HL-60/S4 (cell line): ENCODE measurements at regions not wholly inside any gene's neighbourhood (a gene's known extent, or its start where the extent isn't known, plus 50 kb on each side); places are given as distances from the start of the nearest gene placed in this dataset.
"Not testable (repeated sequence)": the region's sequence is repeated elsewhere in the genome, so short reads cannot be mapped to it uniquely, and the experiment has no call there.

Experiments
- in situ Hi-C: fragments of 300-500 bp; cut with MboI; formaldehyde crosslinking; loops from 2 replicates; pipeline ENCODE4 v1.14.3; 2022; ENCODE audit warnings: low sequenced_read_pairs

DNA sequence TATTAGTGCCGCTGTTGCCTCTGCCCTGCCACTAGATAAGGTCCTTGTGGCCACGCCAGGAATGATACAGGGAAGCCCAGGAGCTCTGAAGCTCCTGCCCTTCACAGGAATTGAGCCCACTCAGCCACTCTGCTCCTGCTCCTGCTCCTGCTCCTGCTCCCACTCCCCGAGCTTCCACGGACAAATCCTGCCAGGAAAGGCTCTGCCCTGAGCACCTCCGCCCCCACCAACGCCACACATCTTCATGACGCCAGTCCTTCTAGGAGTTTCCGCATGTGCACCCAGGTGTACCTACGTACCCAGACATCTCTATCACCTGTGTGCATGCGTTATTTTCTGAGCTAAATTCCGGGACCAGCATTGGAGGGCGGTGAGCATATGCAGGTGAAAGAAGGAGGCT lies 369.1 kb downstream of the C16orf95 start:
- in situ Hi-C loops = no loop called here

DNA sequence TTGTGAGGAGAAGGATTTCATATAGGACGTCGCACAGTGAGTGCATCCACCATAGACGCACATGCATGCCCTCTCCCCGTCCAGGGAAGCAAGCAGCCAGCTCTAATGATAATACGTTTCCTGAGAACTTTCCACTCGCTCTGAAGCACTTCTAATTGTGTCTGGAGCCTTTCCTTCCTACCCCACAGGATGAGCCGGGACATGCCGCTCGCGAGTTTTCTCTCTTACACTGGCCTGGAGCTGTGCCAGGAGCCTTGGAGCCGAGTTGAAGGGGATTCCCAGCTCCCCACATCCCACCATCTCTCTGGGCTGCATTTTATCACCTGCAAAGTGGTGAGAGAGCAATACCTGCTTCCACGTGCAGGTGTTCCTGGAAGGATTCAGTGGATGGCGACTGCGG lies 368.1 kb downstream of the C16orf95 start:
- in situ Hi-C loops = no loop called here

DNA sequence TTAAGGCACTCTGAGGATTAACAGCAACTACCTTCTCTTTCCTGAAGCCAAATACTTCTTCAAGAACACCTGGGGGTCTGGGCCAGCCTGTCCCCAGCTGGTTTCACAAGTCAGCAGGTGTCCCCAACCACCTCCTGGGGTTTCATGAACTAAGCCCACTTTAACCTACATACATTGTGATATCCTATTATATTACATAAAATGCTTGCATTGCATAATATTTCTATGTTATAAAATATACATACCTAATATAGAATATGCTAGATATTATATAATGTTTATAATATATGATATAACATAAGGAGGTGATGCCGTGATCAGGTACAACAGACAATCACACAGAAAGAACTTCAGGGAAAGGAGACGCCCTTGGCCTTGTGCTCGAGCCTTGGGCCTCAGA lies 367.6 kb downstream of the C16orf95 start:
- in situ Hi-C loops = no loop called here

DNA sequence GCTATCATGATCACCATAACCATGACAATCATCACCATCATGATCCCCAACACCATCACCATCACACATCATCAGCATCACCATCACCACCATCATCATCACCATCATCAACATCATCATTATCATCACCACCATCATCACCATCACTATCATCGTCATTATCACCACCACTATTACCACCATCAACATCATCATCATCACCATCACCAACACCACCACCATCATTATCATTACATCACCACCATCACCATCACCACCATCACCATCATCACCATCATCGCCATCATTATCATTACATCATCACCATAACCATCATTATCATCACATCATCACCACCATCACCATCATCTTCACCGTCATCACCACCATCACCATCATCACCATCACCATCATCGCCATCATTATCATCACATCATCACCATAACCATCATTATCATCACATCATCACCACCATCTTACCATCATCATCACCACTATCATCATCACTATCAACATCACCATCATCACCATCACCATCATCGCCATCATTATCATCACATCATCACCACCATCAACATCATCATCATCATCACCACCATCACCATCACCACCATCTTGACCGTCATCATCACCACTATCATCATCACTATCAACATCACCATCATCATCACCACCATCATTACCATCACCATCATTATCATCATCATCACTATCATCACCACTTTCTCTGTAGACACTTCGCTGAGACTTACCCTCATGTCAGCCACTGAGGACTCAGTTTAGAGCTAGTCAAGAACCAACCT lies 366.0 kb downstream of the C16orf95 start:
- in situ Hi-C loops = no loop called here

DNA sequence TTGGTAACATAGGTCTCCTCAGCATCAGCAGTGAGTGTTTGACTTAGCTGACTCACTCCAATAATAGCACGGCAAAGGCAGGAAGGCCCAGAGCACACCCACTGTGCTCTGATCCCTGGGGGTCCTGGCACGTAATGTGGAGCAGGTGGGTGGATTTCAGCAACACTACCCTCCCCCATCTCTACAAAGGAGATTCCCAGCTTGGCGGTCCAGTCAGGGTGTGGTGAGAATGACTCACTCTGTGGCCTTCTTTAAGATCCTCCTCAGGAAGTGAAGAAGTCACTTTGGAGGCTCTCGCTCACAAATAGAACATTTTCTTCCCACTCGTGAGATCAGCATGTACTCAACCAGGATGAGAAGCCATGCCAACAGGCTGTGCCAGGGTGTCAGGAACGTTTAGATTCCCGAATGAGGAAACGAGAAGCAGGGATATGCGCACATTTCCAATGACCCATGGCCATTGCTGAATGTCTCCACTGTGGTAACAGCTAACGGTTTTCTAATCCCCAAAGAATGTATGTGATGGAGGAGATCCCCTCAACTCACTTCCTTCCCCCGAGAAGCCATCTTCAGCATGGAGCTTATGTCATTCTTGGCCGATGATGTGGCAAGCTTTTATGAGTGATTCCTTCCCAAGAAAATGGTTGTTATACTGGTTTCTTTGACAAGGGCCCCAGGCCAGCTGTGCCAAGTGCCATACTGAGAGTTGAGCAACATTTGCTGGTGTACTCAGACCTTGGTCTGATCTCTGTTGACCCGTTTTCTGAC lies 365.2 kb downstream of the C16orf95 start:
- in situ Hi-C loops = no loop called here

DNA sequence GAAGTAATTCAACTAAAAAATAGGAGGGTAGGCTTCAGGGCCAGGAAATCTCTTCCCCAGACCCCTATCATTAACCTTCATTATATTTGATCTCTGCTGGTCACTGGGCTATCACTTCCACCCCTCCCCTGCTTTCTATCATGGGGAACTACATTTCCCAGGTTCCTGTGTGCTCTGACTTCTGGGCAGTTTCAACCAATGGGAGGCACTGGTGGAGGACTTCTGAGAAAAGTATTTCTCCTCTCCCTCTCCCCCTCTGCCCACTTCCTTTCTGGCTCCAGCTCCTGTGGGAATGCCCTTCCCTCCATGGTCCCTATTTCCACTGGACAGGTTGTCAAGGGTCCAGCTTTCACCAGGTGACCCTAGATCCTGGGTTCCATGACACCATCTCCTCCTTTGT lies 364.4 kb downstream of the C16orf95 start:
- in situ Hi-C loops = no loop called here

DNA sequence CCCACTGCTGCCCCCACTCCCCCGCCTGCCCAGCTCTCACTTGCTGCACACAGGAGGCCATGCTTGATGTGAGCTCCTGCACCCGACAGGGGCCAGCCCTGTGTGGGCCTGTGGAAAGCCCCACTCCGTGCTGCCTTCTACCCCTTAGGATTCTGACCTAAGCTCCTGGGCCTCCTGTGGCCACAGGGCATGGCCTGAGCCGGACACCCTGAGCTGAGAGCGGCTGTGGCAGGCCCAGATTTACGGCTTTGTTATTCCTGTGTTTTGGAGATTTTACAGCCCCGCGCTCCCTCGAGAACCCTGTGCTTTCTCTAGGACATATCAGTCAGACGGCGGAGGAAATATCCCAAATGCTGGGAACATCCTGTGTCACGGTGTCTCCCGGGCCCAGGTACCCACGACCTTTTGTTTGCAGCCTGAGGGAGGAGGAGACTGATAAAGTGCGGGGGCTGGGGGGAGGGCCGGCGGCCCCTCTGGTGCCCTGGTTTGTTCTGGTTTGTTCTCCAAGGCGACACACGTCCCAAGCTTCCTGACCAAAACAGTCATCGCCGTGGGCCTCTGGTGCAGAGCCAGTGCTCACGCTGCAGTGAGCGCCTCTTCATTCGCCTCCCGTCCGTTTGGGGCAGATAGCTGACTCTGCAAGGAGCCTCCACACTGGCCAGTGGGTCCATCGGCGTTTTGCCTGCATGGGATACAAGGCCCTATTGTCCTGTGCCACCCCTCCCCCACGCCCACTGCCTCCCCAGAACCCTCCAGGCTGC lies 363.4 kb downstream of the C16orf95 start:
- in situ Hi-C loops = no loop called here

DNA sequence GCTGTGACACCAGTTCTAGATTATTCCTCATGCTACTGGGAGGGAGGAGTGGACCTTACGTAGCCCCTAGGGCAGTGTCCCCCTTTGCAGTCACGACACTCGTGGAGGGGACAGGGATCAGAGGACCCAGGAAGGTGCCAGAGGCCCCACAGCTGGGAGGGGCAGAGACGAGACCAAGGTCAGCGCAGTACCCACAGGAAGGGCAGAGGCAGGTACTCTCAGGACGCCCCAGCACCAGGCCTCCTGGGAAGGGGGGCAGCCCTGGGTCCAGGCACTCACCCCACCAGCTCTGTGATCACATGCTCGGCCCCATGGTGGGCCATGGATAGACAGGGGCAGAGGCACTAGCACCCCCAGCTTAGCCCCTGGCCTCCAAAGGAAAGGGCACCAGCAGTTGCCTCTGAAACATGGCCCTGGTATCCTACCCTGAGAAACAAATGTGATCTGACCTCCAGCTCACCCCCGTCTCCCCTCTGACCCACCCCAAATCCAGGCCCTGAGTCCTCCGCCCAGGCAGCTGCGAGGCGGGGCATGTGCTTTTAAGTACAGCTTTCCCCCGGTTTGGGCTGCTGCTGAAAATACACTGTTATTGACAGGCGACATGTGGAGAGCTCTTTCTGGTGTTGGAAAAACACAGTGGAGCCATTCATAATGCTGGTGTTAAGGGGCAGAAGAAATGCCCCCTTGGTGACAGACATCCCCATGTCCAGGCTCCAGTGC lies 361.9 kb downstream of the C16orf95 start:
- in situ Hi-C loops = no loop called here

DNA sequence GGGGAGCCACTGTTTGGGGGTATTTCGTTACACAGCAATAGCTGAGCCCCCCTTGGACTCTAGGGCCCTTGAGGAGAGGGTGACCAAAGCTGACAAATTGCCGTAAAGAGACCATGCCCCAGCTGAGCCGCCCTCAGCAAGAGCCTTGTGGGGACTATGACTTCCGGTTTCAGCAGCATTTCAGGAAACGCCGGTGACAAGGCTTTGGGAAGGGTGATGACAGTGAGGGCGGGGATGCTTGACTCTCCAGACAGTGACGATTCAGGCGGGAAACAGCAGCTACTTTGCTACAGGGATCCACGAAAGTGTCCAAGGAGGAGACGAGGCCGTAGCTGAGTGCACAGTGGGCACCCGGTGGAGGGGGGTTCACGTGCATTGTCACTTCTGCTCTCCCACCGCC lies 360.8 kb downstream of the C16orf95 start:
- in situ Hi-C loops = no loop called here

DNA sequence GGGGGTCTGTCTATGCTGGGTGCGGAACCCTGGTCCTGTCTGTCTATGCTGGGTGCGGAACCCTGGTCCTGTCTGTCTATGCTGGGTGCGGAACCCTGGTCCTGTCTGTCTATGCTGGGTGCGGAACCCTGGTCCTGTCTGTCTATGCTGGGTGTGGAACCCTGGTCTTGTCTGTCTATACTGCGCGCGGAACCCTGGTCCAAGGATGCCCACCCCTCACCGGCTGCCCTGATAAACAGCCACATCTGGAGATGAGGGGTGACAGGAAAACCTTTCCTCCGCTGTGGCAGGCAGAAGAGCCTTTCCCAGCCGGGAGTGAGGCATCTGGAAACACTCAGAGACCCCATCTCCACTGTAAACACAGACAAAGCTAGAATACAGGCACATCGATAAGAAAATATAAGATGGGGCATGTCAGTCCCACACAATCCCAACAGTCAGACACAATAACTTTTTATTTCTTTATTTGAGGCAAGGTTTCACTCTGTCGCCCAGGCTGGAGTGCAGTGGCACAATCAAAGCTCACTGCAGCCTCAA lies 359.5 kb downstream of the C16orf95 start:
- in situ Hi-C loops = not testable (repeated sequence)

DNA sequence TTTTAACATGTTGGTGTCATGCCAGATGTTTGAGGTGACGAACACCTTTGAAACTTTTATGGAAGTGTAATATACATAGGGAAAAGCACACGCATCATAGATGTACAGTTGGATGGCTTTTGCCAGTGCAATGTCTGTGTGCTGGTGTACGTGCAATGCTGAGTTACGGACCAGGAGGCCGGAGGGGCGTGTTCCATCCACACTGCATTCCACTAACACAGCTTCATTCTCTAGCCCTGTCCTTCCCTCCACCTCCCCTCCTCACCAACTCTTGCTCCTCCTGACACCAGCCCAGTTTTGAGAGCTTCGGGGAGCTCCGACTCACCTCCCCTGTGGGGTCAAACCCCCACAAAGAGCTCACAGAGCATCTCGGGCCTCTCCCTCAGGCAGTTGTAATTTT lies 358.8 kb downstream of the C16orf95 start:
- in situ Hi-C loops = no loop called here

DNA sequence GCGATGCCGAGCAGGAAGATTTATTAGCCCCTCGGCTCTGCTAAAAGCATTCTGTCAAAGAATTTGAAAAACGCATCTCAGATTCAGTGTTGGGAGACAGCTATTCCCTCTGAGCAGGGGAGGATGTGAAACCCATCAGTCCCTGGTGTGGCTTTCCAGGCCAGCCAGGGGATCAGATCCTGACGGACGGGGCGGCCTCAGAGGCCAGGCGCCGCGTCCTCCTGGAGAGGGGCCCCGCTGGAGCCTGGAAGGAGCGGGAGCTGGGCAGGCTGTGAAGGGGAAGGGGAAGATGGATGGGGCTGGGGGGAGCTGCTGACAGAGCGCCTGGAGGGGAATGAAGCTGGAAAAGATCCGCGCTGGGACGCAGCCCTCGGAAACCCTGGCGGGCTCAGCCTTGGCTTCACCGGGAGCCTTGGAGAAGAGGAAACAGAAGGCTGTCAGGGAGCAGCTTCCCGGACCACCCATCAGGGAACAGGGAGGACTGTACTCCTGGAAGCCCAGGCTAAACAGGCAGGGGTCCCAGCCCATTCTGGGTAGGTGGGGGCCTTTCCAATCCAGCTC lies 358.0 kb downstream of the C16orf95 start:
- in situ Hi-C loops = no loop called here

DNA sequence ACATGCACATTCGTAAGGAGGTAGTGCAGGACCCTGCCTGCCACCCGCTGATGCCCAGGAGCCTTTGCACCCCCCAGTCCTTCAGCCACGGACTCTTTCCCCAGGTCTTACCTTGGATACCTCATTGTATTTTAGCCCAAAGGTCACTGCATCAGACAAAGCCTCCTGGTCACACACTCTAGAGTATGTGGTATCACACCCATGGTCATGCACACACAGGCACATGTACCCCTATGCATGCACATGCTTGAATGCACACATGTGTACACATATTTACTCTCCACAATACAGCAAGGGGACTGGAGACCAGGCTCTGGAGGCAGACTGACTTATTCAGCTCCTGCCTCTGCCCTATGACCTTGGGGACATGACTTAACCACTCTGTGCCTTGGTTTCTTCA lies 357.5 kb downstream of the C16orf95 start:
- in situ Hi-C loops = no loop called here

DNA sequence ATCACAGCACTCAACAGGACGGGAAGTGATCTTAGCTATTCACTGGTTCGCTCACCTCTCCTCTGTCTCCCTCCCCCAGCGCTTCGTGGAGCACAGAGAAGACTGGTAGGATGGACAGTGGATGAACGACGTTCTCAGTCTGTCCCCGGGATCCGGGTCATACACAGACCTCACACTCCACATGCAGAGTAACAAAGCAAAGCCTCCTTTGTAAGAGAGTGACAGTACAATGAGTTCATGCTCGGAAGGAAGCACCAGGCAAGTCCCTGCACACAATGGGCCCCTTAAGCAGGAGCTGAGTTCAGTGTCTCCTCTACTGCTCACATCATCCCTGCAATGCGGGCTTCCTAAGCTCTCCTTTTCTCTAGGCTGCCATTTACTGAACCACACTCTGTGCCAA lies 356.9 kb downstream of the C16orf95 start:
- in situ Hi-C loops = no loop called here

DNA sequence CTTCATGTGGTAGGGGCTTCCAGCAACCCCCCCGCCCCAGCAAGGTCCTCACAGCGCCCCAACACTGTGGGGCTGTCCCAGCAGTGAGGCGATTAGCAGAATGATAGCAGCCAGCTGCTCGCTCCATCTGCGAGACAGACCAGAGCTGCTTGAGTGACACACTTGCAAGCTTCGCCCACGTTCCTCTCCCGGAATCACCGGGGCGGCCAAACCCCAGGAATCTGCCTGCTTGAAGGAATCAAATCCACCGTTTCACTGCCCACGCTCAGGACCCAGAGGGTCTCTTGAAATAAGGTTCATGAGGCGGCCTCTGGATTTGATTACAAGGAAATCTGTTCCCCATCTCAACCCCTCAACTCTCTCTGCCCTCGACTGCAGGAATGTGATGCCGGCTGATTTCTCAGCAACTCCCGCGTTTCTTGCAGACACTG lies 356.0 kb downstream of the C16orf95 start:
- in situ Hi-C loops = no loop called here

DNA sequence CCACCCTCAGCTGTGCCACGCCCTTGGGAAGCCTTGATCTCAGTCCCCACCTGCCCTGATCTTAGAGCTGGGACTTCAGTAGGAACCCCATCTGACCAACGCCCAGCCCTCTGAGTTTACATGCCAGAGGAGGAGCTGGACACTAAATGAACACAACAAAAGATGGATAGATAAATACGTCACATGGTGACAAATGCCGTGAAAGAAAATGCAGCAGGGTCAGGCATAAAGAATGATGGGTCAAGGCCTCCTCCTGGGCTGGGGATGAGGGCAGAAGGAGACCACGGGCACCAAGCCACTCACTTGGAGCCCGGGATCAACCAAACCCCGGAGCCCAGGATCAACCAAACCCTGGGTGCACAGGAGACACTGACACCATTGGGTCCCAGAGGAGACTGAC lies 354.9 kb downstream of the C16orf95 start:
- in situ Hi-C loops = no loop called here

DNA sequence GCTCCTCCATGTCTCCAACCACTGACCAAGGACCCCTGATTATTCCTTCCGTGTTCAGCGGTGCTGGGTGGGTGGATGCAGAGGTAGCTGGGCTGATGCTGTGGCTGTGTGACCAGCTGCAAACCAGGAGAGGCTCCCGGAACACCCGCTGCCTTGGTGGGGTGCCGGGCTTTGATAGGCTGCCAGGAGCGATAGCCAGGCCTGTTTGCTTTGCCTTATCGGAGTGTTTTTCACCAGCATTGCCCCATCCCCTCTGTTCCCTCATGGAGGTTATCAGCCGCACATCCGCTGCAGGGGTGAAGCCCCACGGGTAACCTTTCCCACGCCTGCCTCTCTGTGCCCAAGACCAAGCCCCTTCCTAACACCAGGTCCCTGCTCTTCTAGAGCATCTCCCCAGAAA lies 354.3 kb downstream of the C16orf95 start:
- in situ Hi-C loops = no loop called here

DNA sequence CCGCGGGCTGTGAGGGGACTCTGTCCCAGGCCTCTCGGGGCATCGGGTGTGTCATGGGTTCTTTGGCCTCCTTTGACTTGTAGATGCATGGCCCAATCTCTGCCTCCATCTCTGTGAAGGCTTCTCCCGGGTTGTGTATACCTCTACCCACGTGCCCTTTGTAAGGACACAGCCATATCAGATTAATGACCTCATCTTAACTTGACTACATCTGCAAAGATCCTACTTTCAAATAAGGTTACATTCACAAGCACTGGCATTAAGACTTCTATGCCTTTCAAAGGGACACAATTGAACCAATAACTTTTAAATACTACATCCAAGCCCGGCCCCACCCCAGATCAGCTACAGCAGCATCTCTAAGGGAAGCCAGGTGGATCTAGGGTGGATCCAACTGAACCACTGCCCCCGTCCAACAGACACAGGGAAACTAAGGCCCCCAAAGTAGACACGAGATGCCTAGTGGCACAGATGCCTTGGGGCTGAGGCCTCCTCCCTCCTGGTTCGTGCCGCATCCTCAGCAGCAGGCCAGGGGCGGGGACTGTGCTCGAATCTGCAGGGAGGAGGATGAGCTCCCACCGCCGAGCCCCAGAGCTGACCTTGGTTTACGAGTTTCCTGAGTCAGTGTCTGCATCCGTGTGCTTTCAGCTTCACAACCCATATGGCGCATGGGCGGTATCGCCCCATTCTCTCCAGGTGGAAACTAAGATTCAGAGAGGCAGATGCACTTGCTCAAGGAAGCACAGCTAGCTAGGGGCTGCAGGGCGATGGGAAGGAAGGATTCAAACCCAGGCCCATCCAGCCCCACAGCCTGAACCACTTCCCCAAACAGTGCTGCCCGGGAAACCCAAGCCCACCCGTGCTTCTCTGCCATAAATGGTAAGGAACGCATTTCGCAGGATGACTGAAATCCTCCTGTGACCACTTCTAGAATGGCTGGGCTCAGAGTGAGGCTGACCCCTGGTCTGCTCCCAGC lies 353.3 kb downstream of the C16orf95 start:
- in situ Hi-C loops = no loop called here

DNA sequence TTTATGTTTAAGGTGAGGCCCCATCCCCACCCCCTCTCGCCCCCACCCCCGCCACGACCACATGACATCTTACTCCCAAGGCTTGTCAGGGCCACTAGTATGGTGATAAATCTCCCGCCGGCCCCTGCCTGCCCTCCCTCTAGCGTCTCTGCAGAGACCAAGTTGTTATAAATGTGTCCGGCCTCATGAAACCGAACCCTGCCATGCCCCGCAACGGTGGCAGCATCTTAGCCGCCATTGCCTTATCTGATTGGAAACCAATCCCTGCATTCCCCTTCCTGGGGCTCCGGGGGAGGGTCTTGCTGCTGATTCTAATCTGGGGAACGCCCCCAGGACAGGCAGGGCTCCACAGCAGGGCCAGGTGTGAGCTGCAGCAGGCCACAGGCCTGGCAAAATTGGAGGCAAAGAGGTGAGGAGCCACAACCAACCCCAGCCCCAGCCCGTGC lies 352.4 kb downstream of the C16orf95 start:
- in situ Hi-C loops = no loop called here
